GM21360 (cell line): ENCODE measurements at regions not wholly inside any gene's neighbourhood (a gene's known extent, or its start where the extent isn't known, plus 50 kb on each side); places are given as distances from the start of the nearest gene placed in this dataset.

ENCODE experiments used
- ATAC-seq: cut with Tn5 transposase; IDR thresholded peaks from one replicate; pipeline ENCODE4 v1.9.1; 2021; ENCODE audit warnings: mild to moderate bottlenecking, moderate library complexity; ENCODE audit not compliant: unreplicated experiment

DNA sequence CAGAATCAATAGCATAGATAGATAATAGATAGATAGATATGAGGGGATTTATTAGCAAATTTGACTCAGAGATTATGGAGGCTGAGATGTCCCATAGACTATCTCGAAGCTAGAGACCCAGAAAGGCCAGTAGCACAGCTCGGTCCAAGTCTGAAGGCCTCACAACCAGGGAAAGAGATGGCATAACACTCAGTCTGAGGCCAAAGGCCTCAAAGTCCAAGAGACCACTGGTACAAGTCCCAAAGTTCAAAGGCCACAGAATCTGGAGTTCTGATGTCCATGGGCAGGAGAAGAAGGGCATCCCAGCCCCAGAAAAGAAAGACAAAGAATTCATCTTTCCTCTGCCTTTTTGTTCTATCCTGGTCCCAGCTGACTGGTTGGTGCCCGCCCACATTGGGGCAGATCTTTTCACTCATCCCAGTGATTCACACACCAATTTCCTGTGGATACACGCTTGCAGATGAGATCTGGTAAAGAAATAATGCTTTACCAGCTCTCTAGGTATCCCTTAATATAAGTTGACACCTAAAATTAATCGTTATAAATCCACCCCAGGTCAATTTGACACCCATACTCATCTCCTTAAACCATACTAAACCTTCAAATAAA lies 127.8 kb upstream of the FBN2 start:
- ATAC-seq = no peak

DNA sequence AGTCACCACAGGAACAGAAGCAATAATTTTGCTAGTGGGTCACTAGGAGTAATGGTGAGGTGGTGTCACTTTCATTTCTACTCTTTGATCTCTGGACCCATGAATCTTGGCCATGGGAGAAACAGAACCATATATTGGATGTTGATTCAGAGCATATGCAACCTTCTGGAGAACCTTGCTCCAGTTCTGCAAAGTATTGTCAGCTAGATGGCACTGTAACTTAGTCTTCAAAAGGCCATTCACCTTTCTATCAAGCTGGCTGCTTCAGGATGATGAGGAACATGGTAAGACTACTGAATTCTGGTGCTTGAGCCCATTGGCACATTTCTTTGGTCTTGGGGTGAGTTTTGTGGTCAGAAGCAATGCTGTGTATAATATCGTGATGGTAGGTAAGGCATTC lies 129.1 kb upstream of the FBN2 start:
- ATAC-seq = no peak

DNA sequence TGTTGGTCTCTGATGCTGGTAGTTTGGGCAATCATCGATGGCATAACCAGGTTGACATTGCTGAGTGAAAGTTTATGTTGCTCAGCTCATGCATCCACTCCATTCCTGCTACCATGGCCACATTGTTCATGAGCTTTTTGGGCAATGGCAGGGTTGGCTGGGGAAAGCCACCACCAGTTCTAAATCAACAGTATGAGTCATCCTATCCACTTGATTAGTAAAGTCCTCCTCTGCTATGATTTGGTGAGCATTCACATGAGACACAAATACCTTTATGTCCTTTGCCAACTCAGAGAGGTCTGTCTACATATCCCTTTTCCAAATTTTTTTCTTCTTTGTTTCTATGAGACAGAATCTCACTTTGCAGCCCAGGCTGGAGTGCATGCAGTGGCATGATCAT lies 129.7 kb upstream of the FBN2 start:
- no peak for ATAC-seq

DNA sequence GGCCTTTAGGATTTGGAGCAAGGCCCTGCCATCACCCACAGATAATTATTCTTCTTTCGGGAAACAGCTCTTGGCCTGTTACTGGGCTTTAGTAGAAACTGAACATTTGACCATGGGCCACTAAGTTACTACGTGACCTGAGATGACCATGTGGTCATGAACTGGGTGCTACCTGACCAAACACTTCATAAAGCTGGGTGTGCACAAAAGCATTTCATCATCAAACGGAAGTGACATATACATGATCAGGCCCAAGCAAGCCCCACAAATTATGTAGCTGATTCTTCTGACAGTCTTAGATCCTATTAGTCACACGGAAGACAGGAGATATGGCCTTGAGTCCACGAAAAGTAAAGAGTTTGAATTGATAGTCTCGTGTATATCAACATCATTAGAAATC lies 130.9 kb upstream of the FBN2 start:
- no peak for ATAC-seq

- peak; percentile 36 for ATAC-seq
Measured at GRCh38 chr5:128669803-128670202, 131.8 kb upstream of the FBN2 start.

DNA sequence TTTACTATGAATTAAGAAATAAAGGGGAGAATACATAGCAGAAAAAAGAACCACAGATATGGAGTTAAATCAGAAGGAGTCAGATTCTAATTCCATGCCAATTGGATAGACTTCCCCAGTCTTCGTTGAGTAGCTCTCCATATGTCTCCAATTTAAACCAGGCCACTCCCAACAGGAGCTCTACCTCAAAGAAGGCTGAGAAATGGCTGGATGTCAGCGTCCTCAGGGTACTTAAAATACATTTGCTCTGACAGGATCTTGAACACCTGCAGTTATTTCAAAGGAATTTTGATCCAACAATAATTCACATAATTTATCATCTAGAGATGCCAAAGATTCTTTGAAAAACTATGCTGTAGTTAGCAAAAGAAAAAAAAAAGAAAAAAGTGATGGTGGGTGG lies 133.9 kb upstream of the FBN2 start:
- no peak for ATAC-seq

GRCh38 chr5:128673000-128673399 lies 135.0 kb upstream of the FBN2 start:
- no peak for ATAC-seq

GRCh38 chr5:128673411-128673957 lies 135.4 kb upstream of the FBN2 start:
- ATAC-seq = no peak

DNA sequence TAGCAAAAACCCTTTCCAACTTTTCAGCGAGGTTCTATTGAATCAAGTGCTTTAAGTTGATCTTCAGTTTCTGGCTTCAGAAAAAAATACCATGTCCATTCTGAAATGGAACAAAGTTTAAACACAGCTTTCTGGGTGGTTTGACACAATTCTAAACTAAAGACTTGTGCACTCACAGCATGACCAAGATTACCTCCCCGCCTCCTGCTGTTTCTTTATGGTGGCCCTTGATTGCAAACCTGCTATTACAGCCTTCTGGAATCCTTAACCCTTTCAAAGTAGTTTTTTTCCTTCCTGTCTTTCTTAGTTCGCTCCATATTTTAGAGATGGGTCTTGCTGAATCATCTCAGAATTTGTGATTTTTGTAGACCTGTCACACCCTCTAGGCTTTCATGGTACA lies 135.9 kb upstream of the FBN2 start:
- ATAC-seq = no peak

- ATAC-seq = peak; percentile 87
Measured at GRCh38 chr5:128674837-128675446, 136.9 kb upstream of the FBN2 start.

DNA sequence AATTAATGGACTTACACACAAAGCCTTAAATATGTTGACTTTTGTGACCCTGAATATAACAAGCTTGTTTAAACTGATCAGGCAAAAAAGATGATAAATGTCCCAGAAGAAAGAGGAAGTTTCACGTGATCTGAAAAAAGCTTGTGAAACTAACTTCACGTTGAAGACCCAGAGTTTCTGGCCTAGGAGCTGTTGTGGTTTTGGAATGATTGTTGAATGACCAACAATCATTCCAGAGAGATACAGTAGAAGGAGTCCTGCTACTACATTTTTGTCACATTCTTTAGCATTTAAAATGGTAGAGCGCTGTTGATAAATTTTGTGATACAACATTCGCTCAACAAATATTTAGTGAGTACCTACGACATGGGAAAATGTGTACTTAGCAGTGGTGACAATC lies 143.1 kb upstream of the FBN2 start:
- ATAC-seq = no peak

DNA sequence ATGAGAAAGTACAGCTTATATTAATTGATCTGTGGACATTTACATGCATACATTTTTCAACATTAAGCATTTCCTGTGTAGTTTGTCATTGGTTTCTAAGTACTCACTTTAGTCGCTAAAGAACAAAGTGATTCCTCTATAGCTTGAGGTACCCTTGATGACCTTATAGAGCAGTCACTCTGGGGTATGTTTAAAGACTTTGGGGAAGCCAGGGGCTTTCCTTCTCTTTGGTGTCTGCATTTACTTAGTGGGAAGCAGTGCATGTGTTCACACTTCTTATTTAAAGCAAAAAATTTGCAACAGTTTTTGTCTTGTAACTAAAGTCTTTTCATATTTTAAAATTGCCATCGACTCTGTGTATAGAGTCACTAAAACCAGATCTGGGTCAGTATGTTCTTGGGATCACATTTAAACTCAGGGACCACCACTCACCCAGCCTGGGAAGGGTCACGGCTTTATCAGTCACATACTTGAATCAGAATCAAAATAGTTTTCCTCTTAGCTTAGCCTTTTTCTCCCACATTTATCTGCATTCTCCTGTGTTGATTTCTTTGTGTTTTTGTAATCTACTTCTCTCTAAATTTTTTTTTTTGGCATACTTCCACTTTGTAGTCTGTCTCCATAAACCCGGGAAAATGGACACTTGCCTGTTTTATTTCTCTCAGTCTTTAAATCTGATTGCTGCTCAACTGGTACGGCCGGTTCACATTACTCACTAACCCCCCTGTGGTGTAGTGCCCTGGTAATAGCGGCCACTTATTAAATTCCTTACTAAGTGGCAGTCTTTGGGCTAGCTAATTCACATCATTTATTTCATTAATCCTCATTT lies 143.9 kb upstream of the FBN2 start:
- no peak for ATAC-seq

GRCh38 chr5:128682669-128683068 lies 144.6 kb upstream of the FBN2 start:
- no peak for ATAC-seq

- no peak for ATAC-seq
Measured at GRCh38 chr5:128684961-128685360, 146.9 kb upstream of the FBN2 start.

GRCh38 chr5:128687930-128688329 lies 149.9 kb upstream of the FBN2 start:
- no peak for ATAC-seq

GRCh38 chr5:128693764-128694163 lies 155.7 kb upstream of the FBN2 start:
- ATAC-seq = no peak

DNA sequence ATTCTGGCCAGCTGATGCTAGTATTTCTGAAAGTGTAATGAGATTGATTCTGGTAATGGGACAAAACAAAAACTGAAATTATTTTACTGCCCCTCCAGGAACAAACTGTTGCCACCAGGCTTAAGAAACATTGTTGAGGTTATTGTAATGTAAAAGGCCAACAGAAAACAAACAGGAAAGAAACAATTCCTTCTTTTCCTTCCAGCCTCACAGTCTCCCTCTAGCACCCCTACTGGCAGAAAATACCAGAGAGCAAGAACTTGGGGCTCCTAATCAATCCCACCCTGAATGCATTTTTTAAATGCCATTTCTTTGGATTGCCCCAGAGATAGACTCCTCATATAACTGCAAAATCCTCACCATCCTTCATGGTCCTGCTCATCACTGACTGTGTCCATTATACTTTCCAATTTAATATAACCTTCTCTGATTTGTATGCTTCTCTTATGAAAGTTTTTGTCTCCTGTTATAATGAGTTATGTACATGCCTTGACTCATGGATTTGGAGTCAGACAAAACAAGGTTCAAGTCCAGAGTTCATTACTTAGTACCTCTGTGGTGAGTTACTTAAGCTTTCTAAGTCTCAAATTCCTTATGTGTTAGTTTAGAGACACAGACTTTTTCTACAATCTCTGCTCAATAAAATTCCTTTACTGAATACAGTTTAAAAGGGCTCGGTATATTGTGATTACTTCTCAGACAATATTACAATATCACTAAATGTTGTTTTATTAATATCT lies 157.9 kb upstream of the FBN2 start:
- ATAC-seq = no peak

DNA sequence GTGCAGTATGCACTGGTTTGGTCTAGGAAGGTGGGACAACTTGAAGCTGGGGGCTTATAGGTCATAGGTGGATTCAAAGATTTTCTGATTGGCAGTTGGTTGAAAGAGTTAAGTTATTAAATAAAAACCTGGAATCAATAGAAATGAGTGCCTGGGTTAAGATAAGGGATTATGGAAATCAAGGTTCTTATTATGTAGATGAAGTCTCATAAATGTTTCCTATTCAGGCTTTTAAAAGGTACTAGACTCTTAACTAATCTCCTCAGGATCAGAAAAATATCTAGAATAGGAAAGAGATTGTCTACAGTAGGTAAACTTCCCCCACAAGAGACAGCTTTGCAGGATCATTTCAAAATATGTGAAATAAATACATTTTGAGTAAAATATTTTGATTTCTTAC lies 163.3 kb upstream of the FBN2 start:
- no peak for ATAC-seq

- ATAC-seq = no peak
Measured at GRCh38 chr5:128703322-128703721, 165.3 kb upstream of the FBN2 start.

DNA sequence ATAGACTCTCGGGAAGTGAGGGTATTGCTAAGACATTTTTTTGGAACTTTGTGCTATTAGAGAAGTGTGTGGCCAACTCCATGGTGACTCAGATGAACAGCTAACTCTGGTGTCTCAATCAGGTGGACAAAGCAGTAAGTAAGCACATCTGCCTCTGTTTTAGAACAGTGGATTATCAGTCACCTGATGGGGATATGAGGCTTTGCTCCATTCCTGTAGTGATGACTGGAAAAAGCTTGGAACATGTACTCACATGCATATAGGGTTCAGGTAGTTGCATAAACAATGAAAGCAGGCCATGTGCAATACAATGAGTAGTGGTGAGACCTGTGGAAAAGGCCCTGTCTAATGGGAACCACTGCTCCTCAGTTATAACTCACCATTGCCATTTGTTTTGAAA lies 168.2 kb upstream of the FBN2 start:
- no peak for ATAC-seq

- ATAC-seq = no peak
Measured at GRCh38 chr5:128708841-128709240, 170.8 kb upstream of the FBN2 start.
